Endothelial cell of umbilical vein (primary cell): ENCODE measurements at regions not wholly inside any gene's neighbourhood (a gene's known extent, or its start where the extent isn't known, plus 50 kb on each side); places are given as distances from the start of the nearest gene placed in this dataset.

Source experiments
- CTCF ChIP-seq, 2 donors: IDR thresholded peaks; 1 replicate in 1 of 2; 2 replicates in 1 of 2; pipeline ENCODE4 v1.5.1; 2011; ENCODE audit warnings: low read length in 2 of 2, mild to moderate bottlenecking in 2 of 2, moderate library complexity in 2 of 2, control low read depth in 1 of 2, inconsistent platforms in 1 of 2, low read depth in 1 of 2; ENCODE audit not compliant: insufficient read depth in 1 of 2; ENCODE audit errors: extremely low read depth in 1 of 2
- EZH2 ChIP-seq: IDR thresholded peaks from 2 replicates; pipeline ENCODE4 v1.6.1; 2012; ENCODE audit warnings: borderline replicate concordance, low read depth, mild to moderate bottlenecking, moderate library complexity, low read length, inconsistent platforms; ENCODE audit not compliant: severe bottlenecking
- GATA2 ChIP-seq: IDR thresholded peaks from 2 replicates; pipeline ENCODE4 v1.7.0; 2011; ENCODE audit warnings: low read depth, mild to moderate bottlenecking, moderate library complexity, mixed read lengths, low read length; ENCODE audit not compliant: insufficient read length, insufficient read depth
- JUN ChIP-seq: IDR thresholded peaks from 2 replicates; pipeline ENCODE4 v1.6.1; 2011; ENCODE audit warnings: borderline replicate concordance, low read depth; ENCODE audit not compliant: insufficient read length, insufficient read depth
- MAX ChIP-seq: IDR thresholded peaks from 2 replicates; pipeline ENCODE4 v1.6.1; 2011; ENCODE audit not compliant: insufficient read depth, insufficient read length
- MYC ChIP-seq: IDR thresholded peaks from one replicate; pipeline ENCODE4 v1.6.1; 2011; ENCODE audit warnings: mild to moderate bottlenecking, low read depth, low read length
- POLR2A ChIP-seq: IDR thresholded peaks from 2 replicates; pipeline ENCODE4 v1.6.1; 2012; ENCODE audit warnings: low read depth, mild to moderate bottlenecking, control low read depth, low read length
- POLR2AphosphoS5 ChIP-seq: IDR thresholded peaks from 2 replicates; pipeline ENCODE4 v1.6.1; 2012; ENCODE audit warnings: low read depth, mild to moderate bottlenecking, control low read depth, low read length, moderate library complexity; ENCODE audit not compliant: insufficient read depth

GRCh38 chr12:131561051-131561450, 149.8 kb upstream of the SFSWAP start:
- TF ChIP-seq EZH2 = no peak
- TF ChIP-seq CTCF (IDR thresholded peaks at IDR 0.05; ENCODE audit: extremely low read depth in 1 of 2, insufficient read depth in 1 of 2, low read depth in 1 of 2, low read length in 2 of 2) = no peak
- no peak for TF ChIP-seq POLR2AphosphoS5
- TF ChIP-seq GATA2 = no peak
- TF ChIP-seq MAX = no peak
- TF ChIP-seq MYC = no peak
- TF ChIP-seq POLR2A = no peak
- no peak for TF ChIP-seq JUN
